VCaP (cell line): ENCODE measurements at regions not wholly inside any gene's neighbourhood (a gene's known extent, or its start where the extent isn't known, plus 50 kb on each side); places are given as distances from the start of the nearest gene placed in this dataset.

Experiments used
- H3K27ac ChIP-seq: fragments of 450-650 bp; 2 replicates; pipeline ENCODE4 v1.5.1; 2017
- CTCF ChIP-seq: fragments of 450-650 bp; conservative IDR thresholded peaks from 2 replicates; pipeline ENCODE4 v1.5.1; 2017; ENCODE audit warnings: mild to moderate bottlenecking, moderate library complexity

- no peak for TF ChIP-seq CTCF
- no peak overlapping the region for H3K27ac ChIP-seq
Observed at GRCh38 chr22:27535452-27535851, 266.1 kb downstream of the MN1 start.

- TF ChIP-seq CTCF, result no peak
- no peak overlapping the region for H3K27ac ChIP-seq
Observed at GRCh38 chr22:27537501-27537900, 264.1 kb downstream of the MN1 start.

GRCh38 chr22:27538666-27539065 is 262.9 kb downstream of the MN1 start:
- no peak for TF ChIP-seq CTCF
- H3K27ac ChIP-seq, result no peak overlapping the region

GRCh38 chr22:27540247-27540646 is 261.3 kb downstream of the MN1 start:
- TF ChIP-seq CTCF, result no peak
- no peak overlapping the region for H3K27ac ChIP-seq

- H3K27ac ChIP-seq, result no peak overlapping the region
- no peak for TF ChIP-seq CTCF
Observed at GRCh38 chr22:27540656-27541396, 260.7 kb downstream of the MN1 start.

GRCh38 chr22:27541836-27542235 is 259.7 kb downstream of the MN1 start:
- no peak for TF ChIP-seq CTCF
- no peak overlapping the region for H3K27ac ChIP-seq

- no peak overlapping the region for H3K27ac ChIP-seq
- TF ChIP-seq CTCF, result no peak
Observed at GRCh38 chr22:27542602-27543001, 259.0 kb downstream of the MN1 start.
